Colonic mucosa (tissue), 4 donors: ENCODE measurements at regions not wholly inside any gene's neighbourhood (a gene's known extent, or its start where the extent isn't known, plus 50 kb on each side); places are given as distances from the start of the nearest gene placed in this dataset.

Source experiments
- DNase-seq: peaks from one replicate; pipeline ENCODE4 v3.0.0-alpha.2; 2020
- H3K27ac ChIP-seq: fragments of 200-600 bp; one replicate; pipeline ENCODE4 v1.8.0; 2021
- H3K27me3 ChIP-seq: fragments of 200-600 bp; one replicate; pipeline ENCODE4 v1.8.0; 2021
- H3K36me3 ChIP-seq: fragments of 200-600 bp; one replicate; pipeline ENCODE4 v1.8.0; 2021
- H3K4me1 ChIP-seq: fragments of 200-600 bp; one replicate; pipeline ENCODE4 v1.8.0; 2021; ENCODE audit warnings: mild to moderate bottlenecking
- H3K4me3 ChIP-seq: fragments of 200-600 bp; one replicate; pipeline ENCODE4 v1.8.0; 2021
- H3K9ac ChIP-seq, 2 donors: one replicate each; pipeline ENCODE4 v1.7.0; 2013; ENCODE audit warnings: control low read depth in 2 of 2, low read depth in 2 of 2, low read length in 2 of 2
- H3K9me3 ChIP-seq: fragments of 200-600 bp; one replicate; pipeline ENCODE4 v1.8.0; 2021
- CTCF ChIP-seq: fragments of 200-600 bp; IDR thresholded peaks from one replicate; pipeline ENCODE4 v1.8.0; 2022; ENCODE audit warnings: antibody characterized with exemption, mild to moderate bottlenecking
- intact Hi-C: fragments of 100-400 bp; cut with DNase I; formaldehyde crosslinking; loops from one replicate; pipeline ENCODE4 v1.14.1; 2022
- donor health status: healthy.
- donor health status: DM: no; HTN: no; CAD: no.
- donor health status: DM: no; HTN: no; CAD: no.

GRCh38 chr2:107730898-107731297 is 95.8 kb upstream of the RGPD4 start:
- Histone ChIP-seq H3K9me3 (no peaks in the 10 kb centered on the region), H3K27me3 (no peaks in the 10 kb centered on the region), H3K27ac (no peak overlapping the region), H3K36me3 (no peaks in the 10 kb centered on the region), H3K4me1 (no peaks in the 10 kb centered on the region), H3K9ac (no peak overlapping the region), H3K4me3 (no peak overlapping the region)
- TF ChIP-seq CTCF: no peak
- DNase-seq: no peak
- intact Hi-C loops: no loop called here

- H3K4me1 ChIP-seq: no peaks in the 10 kb centered on the region
- intact Hi-C loops: no loop called here
- no peaks in the 10 kb centered on the region for H3K9me3 ChIP-seq
- no peak overlapping the region for H3K4me3 ChIP-seq
- TF ChIP-seq CTCF: no peak
- H3K27ac ChIP-seq: no peak overlapping the region
- H3K36me3 ChIP-seq: no peaks in the 10 kb centered on the region
- H3K27me3 ChIP-seq: no peaks in the 10 kb centered on the region
- no peak for DNase-seq
- H3K9ac ChIP-seq: no peak overlapping the region
Observed at GRCh38 chr2:107731435-107731834, 95.3 kb upstream of the RGPD4 start.

- Histone ChIP-seq H3K36me3 (no peaks in the 10 kb centered on the region), H3K4me3 (no peak overlapping the region), H3K9me3 (no peaks in the 10 kb centered on the region), H3K9ac (no peak overlapping the region), H3K4me1 (no peaks in the 10 kb centered on the region), H3K27ac (no peak overlapping the region), H3K27me3 (no peaks in the 10 kb centered on the region)
- DNase-seq: no peak
- TF ChIP-seq CTCF: no peak
- intact Hi-C loops: no loop called here
Observed at GRCh38 chr2:107735201-107735600, 91.5 kb upstream of the RGPD4 start.

- intact Hi-C loops: no loop called here
Observed at GRCh38 chr2:107737756-107738155, 88.9 kb upstream of the RGPD4 start.

GRCh38 chr2:107738266-107738665 is 88.4 kb upstream of the RGPD4 start:
- intact Hi-C loops: no loop called here
- no peak for DNase-seq
- no peak for TF ChIP-seq CTCF
- no peak overlapping the region for H3K27ac ChIP-seq
- no peaks in the 10 kb centered on the region for H3K27me3 ChIP-seq
- no peak overlapping the region for H3K9ac ChIP-seq
- no peaks in the 10 kb centered on the region for H3K4me1 ChIP-seq
- H3K36me3 ChIP-seq: no peaks in the 10 kb centered on the region
- no peak overlapping the region for H3K4me3 ChIP-seq
- no peaks in the 10 kb centered on the region for H3K9me3 ChIP-seq

More at GRCh38 chr2:107737756-107738155, 88.9 kb upstream of the RGPD4 start:
- H3K27me3 ChIP-seq: no peaks in the 10 kb centered on the region
- no peaks in the 10 kb centered on the region for H3K9me3 ChIP-seq
- no peak overlapping the region for H3K4me3 ChIP-seq
- no peak overlapping the region for H3K27ac ChIP-seq
- no peak overlapping the region for H3K9ac ChIP-seq
- no peaks in the 10 kb centered on the region for H3K4me1 ChIP-seq
- TF ChIP-seq CTCF: no peak
- DNase-seq: no peak
- H3K36me3 ChIP-seq: no peaks in the 10 kb centered on the region

- H3K27me3 ChIP-seq: no peaks in the 10 kb centered on the region
- no peaks in the 10 kb centered on the region for H3K9me3 ChIP-seq
- H3K36me3 ChIP-seq: no peaks in the 10 kb centered on the region
- no peak overlapping the region for H3K27ac ChIP-seq
- no peak overlapping the region for H3K4me3 ChIP-seq
- H3K9ac ChIP-seq: no peak overlapping the region
- TF ChIP-seq CTCF: no peak
- intact Hi-C loops: no loop called here
- no peak for DNase-seq
- no peaks in the 10 kb centered on the region for H3K4me1 ChIP-seq
Observed at GRCh38 chr2:107740300-107740699, 86.4 kb upstream of the RGPD4 start.
